SK-N-SH (cell line): ENCODE measurements at regions not wholly inside any gene's neighbourhood (a gene's known extent, or its start where the extent isn't known, plus 50 kb on each side); places are given as distances from the start of the nearest gene placed in this dataset.

Source experiments
- CTCF ChIA-PET: fragments of 300-600, 350-600 bp; formaldehyde crosslinking; extraction: SDS; loops from one replicate; lab custom pipeline; 2021; lab: Yijun Ruan, JAX
- POLR2A ChIA-PET: fragments of 350-600 bp; sonication (Branson Sonifier 250); formaldehyde crosslinking; extraction: SDS; loops from one replicate; lab custom pipeline; 2020; ENCODE audit warnings: antibody characterized with exemption, inconsistent platforms; lab: Yijun Ruan, JAX
- DNase-seq: peaks from one replicate; pipeline ENCODE4 v3.0.0; 2012
- H2AFZ ChIP-seq: fragments of 200-600 bp; sonication (generic); 2 replicates; pipeline ENCODE4 v1.8.1; 2016; ENCODE audit warnings: antibody characterized with exemption, mild to moderate bottlenecking, low read depth
- H3F3A ChIP-seq: fragments of 200-600 bp; sonication (generic); replicated peaks from 2 replicates; pipeline ENCODE3; 2016; ENCODE audit warnings: antibody characterized with exemption, mild to moderate bottlenecking; ENCODE audit not compliant: insufficient read depth
- H3K27ac ChIP-seq, 2 experiments: fragments of 200-500 bp in 1 of 2; fragments of 200-600 bp in 1 of 2; sonication (Bioruptor generic) in 1 of 2; sonication (generic), shearing (Covaris generic) in 1 of 2; 2 replicates each; pipeline versions ENCODE4 v1.5.1 to v1.6.1; 2014 to 2016; ENCODE audit warnings: low read depth in 2 of 2, inconsistent platforms in 1 of 2, low read length in 1 of 2, mild to moderate bottlenecking in 1 of 2, mixed read lengths in 1 of 2
- H3K27me3 ChIP-seq: fragments of 200-600 bp; sonication (generic), shearing (Covaris generic); 2 replicates; pipeline ENCODE4 v1.6.1; 2016; ENCODE audit warnings: mixed run types; ENCODE audit not compliant: insufficient read depth
- H3K36me3 ChIP-seq, 2 experiments: fragments of 200-500 bp in 1 of 2; fragments of 200-600 bp in 1 of 2; sonication (Bioruptor generic) in 1 of 2; sonication (generic) in 1 of 2; replicated peaks in 1 of 2; 2 replicates each; pipeline versions ENCODE3 to v1.5.1; 2014 to 2016; ENCODE audit warnings: low read length in 1 of 2, mild to moderate bottlenecking in 1 of 2; ENCODE audit not compliant: insufficient read depth in 2 of 2, control insufficient read depth in 1 of 2
- H3K4me1 ChIP-seq, 2 experiments: fragments of 200-500 bp in 1 of 2; fragments of 200-600 bp in 1 of 2; sonication (Bioruptor generic) in 1 of 2; sonication (generic), shearing (Covaris generic) in 1 of 2; 2 replicates each; pipeline versions ENCODE4 v1.5.1 to v1.6.1; 2014 to 2016; ENCODE audit warnings: low read depth in 1 of 2, low read length in 1 of 2, mixed run types in 1 of 2; ENCODE audit not compliant: insufficient read depth in 2 of 2, control insufficient read depth in 1 of 2
- H3K4me2 ChIP-seq: fragments of 200-600 bp; sonication (generic), shearing (Covaris generic); 2 replicates; pipeline ENCODE4 v1.6.1; 2017; ENCODE audit warnings: mixed run types
- H3K4me3 ChIP-seq, 2 experiments: fragments of 200-500 bp in 1 of 2; fragments of 200-600 bp in 1 of 2; sonication (Bioruptor generic) in 1 of 2; sonication (generic), shearing (Covaris generic) in 1 of 2; 2 replicates each; pipeline versions ENCODE4 v1.5.1 to v1.8.1; 2014 to 2016; ENCODE audit warnings: low read depth in 2 of 2, inconsistent platforms in 1 of 2, low read length in 1 of 2, mild to moderate bottlenecking in 1 of 2, mixed read lengths in 1 of 2, moderate library complexity in 1 of 2
- H3K79me2 ChIP-seq: fragments of 200-600 bp; sonication (generic); 2 replicates; pipeline ENCODE4 v1.8.1; 2017; ENCODE audit warnings: mild to moderate bottlenecking; ENCODE audit not compliant: insufficient read depth
- H3K9ac ChIP-seq: fragments of 200-600 bp; sonication (generic); 2 replicates; pipeline ENCODE4 v1.6.1; 2017; ENCODE audit warnings: mixed run types
- H3K9me2 ChIP-seq: fragments of 200-600 bp; sonication (generic); 2 replicates; pipeline ENCODE4 v1.6.1; 2017; ENCODE audit warnings: mixed run types
- H3K9me3 ChIP-seq: fragments of 200-600 bp; sonication (generic); 2 replicates; pipeline ENCODE4 v1.6.1; 2017; ENCODE audit warnings: mixed run types, mild to moderate bottlenecking, moderate library complexity
- H4K20me1 ChIP-seq: fragments of 200-600 bp; sonication (generic); 2 replicates; pipeline ENCODE4 v1.6.1; 2017; ENCODE audit warnings: mild to moderate bottlenecking, mixed run types; ENCODE audit not compliant: insufficient read depth
- CHD2 ChIP-seq: fragments of 150-350 bp; IDR thresholded peaks from 2 replicates; pipeline ENCODE4 v1.6.1; 2018; ENCODE audit warnings: low read length; ENCODE audit not compliant: partially characterized antibody
- ELF1 ChIP-seq: IDR thresholded peaks from 2 replicates; pipeline ENCODE4 v1.4.0; 2012
- EZH2phosphoT487 ChIP-seq: fragments of 200-600 bp; sonication (generic); IDR thresholded peaks from 2 replicates; pipeline ENCODE4 v1.6.1; 2017; ENCODE audit warnings: low read depth, mixed run types, mild to moderate bottlenecking, antibody characterized with exemption, moderate library complexity, borderline replicate concordance
- FOSL2 ChIP-seq: IDR thresholded peaks from 2 replicates; pipeline ENCODE4 v1.4.0; 2012; ENCODE audit warnings: low read depth, mild to moderate bottlenecking, moderate library complexity, borderline replicate concordance
- FOXJ3 ChIP-seq: sonication (generic); formaldehyde crosslinking; IDR thresholded peaks from 2 replicates; pipeline ENCODE4 v1.5.1; 2020; ENCODE audit warnings: mild to moderate bottlenecking, missing genetic modification reagents
- GABPA ChIP-seq: IDR thresholded peaks from 2 replicates; pipeline ENCODE4 v1.4.0; 2012; ENCODE audit warnings: low read depth, mild to moderate bottlenecking
- IRF3 ChIP-seq: fragments of 150-350 bp; IDR thresholded peaks from 2 replicates; pipeline ENCODE4 v1.6.1; 2016; ENCODE audit warnings: mild to moderate bottlenecking, low read depth, low read length
- MAX ChIP-seq: IDR thresholded peaks from 2 replicates; pipeline ENCODE4 v1.4.0; 2012; ENCODE audit warnings: low read depth
- MEF2A ChIP-seq: IDR thresholded peaks from 2 replicates; pipeline ENCODE4 v1.4.0; 2012; ENCODE audit warnings: low read depth, borderline replicate concordance
- MXI1 ChIP-seq: IDR thresholded peaks from 2 replicates; pipeline ENCODE4 v1.6.1; 2012; ENCODE audit warnings: mild to moderate bottlenecking, low read depth, low read length, improper control_type of control experiment
- NFIC ChIP-seq: IDR thresholded peaks from 2 replicates; pipeline ENCODE4 v1.4.0; 2012; ENCODE audit warnings: borderline replicate concordance
- RCOR1 ChIP-seq: fragments of 150-350 bp; IDR thresholded peaks from 2 replicates; pipeline ENCODE4 v1.6.1; 2017; ENCODE audit warnings: antibody characterized with exemption, low read length
- SIN3A ChIP-seq: IDR thresholded peaks from 2 replicates; pipeline ENCODE4 v1.6.1; 2012; ENCODE audit warnings: low read depth, mild to moderate bottlenecking, low read length, moderate library complexity, borderline replicate concordance
- TAF1 ChIP-seq: IDR thresholded peaks from 2 replicates; pipeline ENCODE4 v1.6.1; 2012; ENCODE audit warnings: low read depth, mild to moderate bottlenecking, low read length, moderate library complexity, borderline replicate concordance
- TCF12 ChIP-seq: IDR thresholded peaks from 2 replicates; pipeline ENCODE4 v1.4.0; 2012
- USF1 ChIP-seq: IDR thresholded peaks from 2 replicates; pipeline ENCODE4 v1.4.0; 2012; ENCODE audit warnings: low read depth, borderline replicate concordance
- YY1 ChIP-seq: IDR thresholded peaks from 2 replicates; pipeline ENCODE4 v1.4.0; 2012; ENCODE audit warnings: low read depth, mild to moderate bottlenecking
- ZBTB33 ChIP-seq: IDR thresholded peaks from 2 replicates; pipeline ENCODE4 v1.4.0; 2012; ENCODE audit warnings: low read depth, borderline replicate concordance
- WGBS: methylation state at CpG from one replicate; pipeline ENCODE4 v1.1.6; 2017; ENCODE audit warnings: low lambda C conversion rate; 5-methylcytosine and 5-hydroxymethylcytosine counted together

GRCh38 chr5:158273035-158273434, 414.1 kb upstream of the CLINT1 start:
- TF ChIP-seq ELF1 (no peak), IRF3 (no peak), MAX (no peak), ZBTB33 (no peak), YY1 (no peak), TAF1 (no peak), NFIC (no peak), TCF12 (no peak)
- no peaks in the 10 kb centered on the region for H3F3A ChIP-seq
- no peaks in the 10 kb centered on the region for H3K4me1 ChIP-seq
- no peaks in the 10 kb centered on the region for H3K27me3 ChIP-seq
- ChIA-PET CTCF (interaction anchor here (0.9 kb wide), 1 partner anchor 8 kb away, joined by 6 read pairs; no protein-coding TSS in a partner anchor), POLR2A (no interaction called here)
- no peak overlapping the region for H3K27ac ChIP-seq
- DNase-seq, result no peak
- no peak overlapping the region for H3K4me3 ChIP-seq
- H3K36me3 ChIP-seq, result no peaks in the 10 kb centered on the region
- no peak overlapping the region for H2AFZ ChIP-seq
- no peaks in the 10 kb centered on the region for H3K9me2 ChIP-seq
- H3K9me3 ChIP-seq, result no peaks in the 10 kb centered on the region
- no peaks in the 10 kb centered on the region for H4K20me1 ChIP-seq
- WGBS, result 70% methylated on average over 6 of the region's 6 CpGs
- H3K9ac ChIP-seq, result no peak overlapping the region
- H3K79me2 ChIP-seq, result no peaks in the 10 kb centered on the region
- no peak overlapping the region for H3K4me2 ChIP-seq

GRCh38 chr5:158272409-158272808, 413.5 kb upstream of the CLINT1 start:
- no peak overlapping the region for H3K27ac ChIP-seq
- no peak for DNase-seq
- WGBS, result 23% methylated on average over 3 of the region's 3 CpGs
- H3K9ac ChIP-seq, result no peak overlapping the region
- H3K4me3 ChIP-seq, result no peak overlapping the region
- no peaks in the 10 kb centered on the region for H3K9me2 ChIP-seq
- H3K79me2 ChIP-seq, result no peaks in the 10 kb centered on the region
- H4K20me1 ChIP-seq, result no peaks in the 10 kb centered on the region
- H3K27me3 ChIP-seq, result no peaks in the 10 kb centered on the region
- no peaks in the 10 kb centered on the region for H3F3A ChIP-seq
- no peaks in the 10 kb centered on the region for H3K36me3 ChIP-seq
- TF ChIP-seq USF1 (no peak), MEF2A (no peak), NFIC (no peak), FOSL2 (no peak), EZH2phosphoT487 (no peak), CHD2 (no peak), ZBTB33 (no peak), TCF12 (no peak), GABPA (no peak), MXI1 (no peak), SIN3A (no peak), RCOR1 (no peak), FOXJ3 (CRISPR knock-in tag) (no peak)
- TF ChIP-seq, all 33 proteins: peak for 0
- ChIA-PET POLR2A (no interaction called here), CTCF (interaction anchor here (1.9 kb wide), 1 partner anchor 10 kb away, joined by 5 read pairs; no protein-coding TSS in a partner anchor)
- no peak overlapping the region for H2AFZ ChIP-seq
- H3K4me2 ChIP-seq, result no peak overlapping the region
- H3K9me3 ChIP-seq, result no peaks in the 10 kb centered on the region
- H3K4me1 ChIP-seq, result no peaks in the 10 kb centered on the region
